KMS-11 (cell line): ENCODE measurements at regions not wholly inside any gene's neighbourhood (a gene's known extent, or its start where the extent isn't known, plus 50 kb on each side); places are given as distances from the start of the nearest gene placed in this dataset.
"Not testable (repeated sequence)": the region's sequence is repeated elsewhere in the genome, so short reads cannot be mapped to it uniquely, and the experiment has no call there.

Experiments
- H2AFZ ChIP-seq: fragments of 200-600 bp; sonication (generic); 2 replicates; pipeline ENCODE4 v1.6.1; 2016; ENCODE audit warnings: antibody characterized with exemption, mixed run types, low read depth
- H3K27ac ChIP-seq: fragments of 200-600 bp; sonication (generic); 2 replicates; pipeline ENCODE4 v1.6.1; 2016; ENCODE audit warnings: mild to moderate bottlenecking, mixed run types
- H3K27me3 ChIP-seq: fragments of 200-600 bp; sonication (generic); 2 replicates; pipeline ENCODE4 v1.6.1; 2017; ENCODE audit warnings: mild to moderate bottlenecking, low read depth, mixed run types, moderate library complexity; ENCODE audit not compliant: insufficient read depth
- H3K36me3 ChIP-seq: fragments of 200-600 bp; sonication (generic); 2 replicates; pipeline ENCODE4 v1.6.1; 2017; ENCODE audit warnings: mild to moderate bottlenecking, mixed run types; ENCODE audit not compliant: insufficient read depth
- H3K4me1 ChIP-seq: fragments of 200-600 bp; sonication (generic); 2 replicates; pipeline ENCODE4 v1.6.1; 2016; ENCODE audit warnings: mild to moderate bottlenecking, low read depth, mixed run types; ENCODE audit not compliant: poor library complexity, severe bottlenecking
- H3K4me2 ChIP-seq: fragments of 200-600 bp; sonication (generic); 2 replicates; pipeline ENCODE4 v1.7.0; 2016; ENCODE audit warnings: mild to moderate bottlenecking, mixed run types
- H3K4me3 ChIP-seq: fragments of 200-600 bp; sonication (generic); IDR thresholded peaks from 2 replicates; pipeline ENCODE4 v1.6.1; 2017; ENCODE audit warnings: low read depth, low read length, mixed read lengths; ENCODE audit not compliant: insufficient read depth
- H3K79me2 ChIP-seq: fragments of 200-600 bp; sonication (generic); 2 replicates; pipeline ENCODE4 v1.6.1; 2016; ENCODE audit warnings: low read depth, mixed run types; ENCODE audit not compliant: insufficient read depth
- H3K9ac ChIP-seq: fragments of 200-600 bp; sonication (generic); 2 replicates; pipeline ENCODE4 v1.6.1; 2016; ENCODE audit warnings: mild to moderate bottlenecking, mixed run types
- H4K20me1 ChIP-seq: fragments of 200-600 bp; sonication (generic); 2 replicates; pipeline ENCODE4 v1.6.1; 2016; ENCODE audit warnings: mild to moderate bottlenecking, mixed run types; ENCODE audit not compliant: insufficient read depth
- CTCF ChIP-seq: fragments of 200-600 bp; sonication (generic); conservative IDR thresholded peaks from 2 replicates; pipeline ENCODE4 v1.6.1; 2017; ENCODE audit warnings: low read depth, mild to moderate bottlenecking, antibody characterized with exemption, low read length, moderate library complexity, mixed read lengths

- Histone ChIP-seq H3K9ac (no peak overlapping the region), H3K4me1 (no peaks in the 10 kb centered on the region), H3K27ac (no peak overlapping the region), H4K20me1 (no peaks in the 10 kb centered on the region), H3K27me3 (no peaks in the 10 kb centered on the region), H3K36me3 (no peaks in the 10 kb centered on the region), H3K4me2 (no peak overlapping the region), H3K4me3 (no peak overlapping the region), H2AFZ (no peak overlapping the region), H3K79me2 (no peaks in the 10 kb centered on the region)
- no peak for TF ChIP-seq CTCF
Observed at GRCh38 chr2:37760471-37760870, 89.0 kb upstream of the CDC42EP3 start.

GRCh38 chr2:37762281-37762680 is 90.8 kb upstream of the CDC42EP3 start:
- not testable (repeated sequence) for H3K4me3 ChIP-seq, H3K79me2 ChIP-seq, H4K20me1 ChIP-seq, H3K4me1 ChIP-seq, H2AFZ ChIP-seq, H3K27me3 ChIP-seq, H3K9ac ChIP-seq, H3K4me2 ChIP-seq, H3K27ac ChIP-seq, H3K36me3 ChIP-seq

- no peak overlapping the region for H2AFZ ChIP-seq
Observed at GRCh38 chr2:37764739-37765138, 93.3 kb upstream of the CDC42EP3 start.

GRCh38 chr2:37766106-37766505 is 94.7 kb upstream of the CDC42EP3 start:
- no peak overlapping the region for H2AFZ ChIP-seq
- no peak overlapping the region for H3K4me2 ChIP-seq
- no peaks in the 10 kb centered on the region for H3K79me2 ChIP-seq
- H3K9ac ChIP-seq = no peak overlapping the region
- no peak overlapping the region for H3K4me3 ChIP-seq
- H3K27me3 ChIP-seq = no peaks in the 10 kb centered on the region
- H4K20me1 ChIP-seq = no peaks in the 10 kb centered on the region
- H3K27ac ChIP-seq = no peak overlapping the region
- H3K4me1 ChIP-seq = peaks cover 19% of the 10 kb centered on the region
- no peak for TF ChIP-seq CTCF
- no peaks in the 10 kb centered on the region for H3K36me3 ChIP-seq

More at GRCh38 chr2:37764739-37765138, 93.3 kb upstream of the CDC42EP3 start:
- no peak overlapping the region for H3K27ac ChIP-seq
- no peak for TF ChIP-seq CTCF
- H3K79me2 ChIP-seq = no peaks in the 10 kb centered on the region
- no peaks in the 10 kb centered on the region for H3K36me3 ChIP-seq
- no peak overlapping the region for H3K4me3 ChIP-seq
- no peaks in the 10 kb centered on the region for H4K20me1 ChIP-seq
- peaks cover 19% of the 10 kb centered on the region for H3K4me1 ChIP-seq
- no peak overlapping the region for H3K4me2 ChIP-seq
- no peaks in the 10 kb centered on the region for H3K27me3 ChIP-seq
- no peak overlapping the region for H3K9ac ChIP-seq

- H3K4me3 ChIP-seq = no peak overlapping the region
- no peaks in the 10 kb centered on the region for H3K79me2 ChIP-seq
- no peaks in the 10 kb centered on the region for H4K20me1 ChIP-seq
- no peak overlapping the region for H3K27ac ChIP-seq
- no peak overlapping the region for H3K4me2 ChIP-seq
- H3K27me3 ChIP-seq = no peaks in the 10 kb centered on the region
- H3K9ac ChIP-seq = no peak overlapping the region
- H3K36me3 ChIP-seq = no peaks in the 10 kb centered on the region
- no peak overlapping the region for H2AFZ ChIP-seq
- no peak for TF ChIP-seq CTCF
- peaks cover 19% of the 10 kb centered on the region for H3K4me1 ChIP-seq
Observed at GRCh38 chr2:37767046-37767445, 95.6 kb upstream of the CDC42EP3 start.
